Lung (tissue), 11 donors: ENCODE measurements at regions not wholly inside any gene's neighbourhood (a gene's known extent, or its start where the extent isn't known, plus 50 kb on each side); places are given as distances from the start of the nearest gene placed in this dataset.

Experiments used
- ATAC-seq: fragments of 200-7000 bp; cut with Tn5 transposase; one replicate; pipeline ENCODE4 v1.9.1; 2020; ENCODE audit warnings: moderate number of reproducible peaks; ENCODE audit not compliant: insufficient read depth, low FRiP score
- DNase-seq, 3 donors: peaks; one replicate each; pipeline ENCODE4 v3.0.0-alpha.2; 2013 to 2017
- H3K27ac ChIP-seq, 2 donors: one replicate each; pipeline ENCODE4 v1.5.1; 2013; ENCODE audit warnings: mild to moderate bottlenecking in 2 of 2, moderate library complexity in 2 of 2, control low read depth in 1 of 2, inconsistent platforms in 1 of 2, low read depth in 1 of 2, low read length in 1 of 2
- H3K27me3 ChIP-seq, 3 donors: one replicate each; pipeline ENCODE4 v1.5.1; 2013; ENCODE audit warnings: low read length in 2 of 3; ENCODE audit not compliant: control insufficient read depth in 3 of 3, insufficient read depth in 3 of 3
- H3K36me3 ChIP-seq, 4 donors: one replicate each; pipeline ENCODE4 v1.5.1; 2013; ENCODE audit warnings: low read length in 4 of 4, mild to moderate bottlenecking in 1 of 4, moderate library complexity in 1 of 4; ENCODE audit not compliant: control insufficient read depth in 4 of 4, insufficient read depth in 4 of 4
- H3K4me1 ChIP-seq, 5 donors: one replicate each; pipeline ENCODE4 v1.5.1; 2013; ENCODE audit warnings: low read length in 5 of 5, mild to moderate bottlenecking in 2 of 5, moderate library complexity in 1 of 5; ENCODE audit not compliant: control insufficient read depth in 5 of 5, insufficient read depth in 5 of 5
- H3K4me3 ChIP-seq: one replicate; pipeline ENCODE4 v1.5.1; 2013; ENCODE audit warnings: mild to moderate bottlenecking, control low read depth, moderate library complexity
- H3K9ac ChIP-seq, 2 donors: one replicate each; pipeline ENCODE4 v1.5.1; 2013; ENCODE audit warnings: low read length in 2 of 2, control low read depth in 1 of 2; ENCODE audit not compliant: insufficient read depth in 1 of 2
- H3K9me3 ChIP-seq, 4 donors: one replicate each; pipeline ENCODE4 v1.5.1; 2013; ENCODE audit warnings: low read length in 3 of 4, mild to moderate bottlenecking in 1 of 4, moderate library complexity in 1 of 4; ENCODE audit not compliant: control insufficient read depth in 4 of 4, insufficient read depth in 3 of 4
- WGBS, 2 donors: extraction: QIAGEN DNeasy Blood & Tissue Kit; methylation state at CpG; one replicate each; pipeline ENCODE4 v1.1.7; 2013; 5-methylcytosine and 5-hydroxymethylcytosine counted together
- TF ChIP-seq, protein P1 (sequence below): IDR thresholded peaks from 2 replicates; pipeline ENCODE4 v1.5.1; 2012; ENCODE audit warnings: mild to moderate bottlenecking; ENCODE audit errors: control extremely low read depth, extremely low read depth
- donor health status: control.
- donor health status: control.
- donor health status: Bipolar disorder and iron deficiency.
- donor health status: healthy.
- donor health status: DM: yes; HTN: yes; CAD: no.

DNA sequence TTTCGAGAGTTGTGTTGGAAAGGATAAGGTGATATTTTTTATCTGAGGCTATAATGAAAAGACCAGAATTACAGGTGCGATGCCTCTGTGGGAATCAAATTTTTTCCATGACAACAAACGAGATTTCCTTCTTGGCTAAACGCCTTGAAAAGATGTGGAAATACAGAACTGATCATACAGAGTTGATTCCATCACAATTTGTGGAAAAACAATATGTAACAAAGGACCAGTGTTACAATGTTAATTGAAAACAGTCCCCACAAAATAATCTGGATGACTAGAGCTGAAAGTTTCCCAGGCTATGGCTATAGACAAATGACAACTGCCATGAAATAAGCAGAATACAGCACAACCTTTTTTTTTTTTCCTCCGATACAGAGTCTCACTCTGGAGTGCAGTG, 628.9 kb downstream of the DIAPH3 start:
- 73 to 78% methylated on average over 5 of the region's 5 CpGs for WGBS, 2 donors

GRCh38 chr13:59537500-59537899, 626.2 kb downstream of the DIAPH3 start:
- peaks cover 0 to 4% (median 0%) of the 10 kb centered on the region in 5 donors for H3K4me1 ChIP-seq
- no peak overlapping the region for H3K27ac ChIP-seq
- H3K9me3 ChIP-seq, result no peaks in the 10 kb centered on the region
- H3K27me3 ChIP-seq, result no peaks in the 10 kb centered on the region
- 95 to 98% methylated on average over 3 of the region's 3 CpGs for WGBS, 2 donors
- DNase-seq (no peak), ATAC-seq (no peak)
- H3K9ac ChIP-seq, result no peak overlapping the region
- H3K4me3 ChIP-seq, result no peak overlapping the region
- H3K36me3 ChIP-seq, result no peaks in the 10 kb centered on the region
- TF ChIP-seq, protein P1, sequence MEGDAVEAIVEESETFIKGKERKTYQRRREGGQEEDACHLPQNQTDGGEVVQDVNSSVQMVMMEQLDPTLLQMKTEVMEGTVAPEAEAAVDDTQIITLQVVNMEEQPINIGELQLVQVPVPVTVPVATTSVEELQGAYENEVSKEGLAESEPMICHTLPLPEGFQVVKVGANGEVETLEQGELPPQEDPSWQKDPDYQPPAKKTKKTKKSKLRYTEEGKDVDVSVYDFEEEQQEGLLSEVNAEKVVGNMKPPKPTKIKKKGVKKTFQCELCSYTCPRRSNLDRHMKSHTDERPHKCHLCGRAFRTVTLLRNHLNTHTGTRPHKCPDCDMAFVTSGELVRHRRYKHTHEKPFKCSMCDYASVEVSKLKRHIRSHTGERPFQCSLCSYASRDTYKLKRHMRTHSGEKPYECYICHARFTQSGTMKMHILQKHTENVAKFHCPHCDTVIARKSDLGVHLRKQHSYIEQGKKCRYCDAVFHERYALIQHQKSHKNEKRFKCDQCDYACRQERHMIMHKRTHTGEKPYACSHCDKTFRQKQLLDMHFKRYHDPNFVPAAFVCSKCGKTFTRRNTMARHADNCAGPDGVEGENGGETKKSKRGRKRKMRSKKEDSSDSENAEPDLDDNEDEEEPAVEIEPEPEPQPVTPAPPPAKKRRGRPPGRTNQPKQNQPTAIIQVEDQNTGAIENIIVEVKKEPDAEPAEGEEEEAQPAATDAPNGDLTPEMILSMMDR, result no peak

More for the DNA sequence above, 628.9 kb downstream of the DIAPH3 start:
- H3K36me3 ChIP-seq, result no peaks in the 10 kb centered on the region
- H3K4me3 ChIP-seq, result no peak overlapping the region
- no peak overlapping the region for H3K9ac ChIP-seq
- no peak overlapping the region for H3K27ac ChIP-seq
- H3K27me3 ChIP-seq, result no peaks in the 10 kb centered on the region
- H3K9me3 ChIP-seq, result no peaks in the 10 kb centered on the region
- peaks cover 0 to 14% (median 2%) of the 10 kb centered on the region in 5 donors for H3K4me1 ChIP-seq
- TF ChIP-seq, protein P1, result no peak
- ATAC-seq (no peak), DNase-seq (no peak)

- 53 to 55% methylated on average over 3 of the region's 3 CpGs for WGBS, 2 donors
- H3K36me3 ChIP-seq, result no peaks in the 10 kb centered on the region
Measured at GRCh38 chr13:59538512-59538911, 625.2 kb downstream of the DIAPH3 start.

GRCh38 chr13:59542303-59542702, 621.4 kb downstream of the DIAPH3 start:
- TF ChIP-seq, protein P1, result no peak
- ATAC-seq, result no peak
- no peaks in the 10 kb centered on the region for H3K36me3 ChIP-seq
- H3K4me1 ChIP-seq, result no peaks in the 10 kb centered on the region
- no peak for DNase-seq
- H3K9me3 ChIP-seq, result no peaks in the 10 kb centered on the region
- no peaks in the 10 kb centered on the region for H3K27me3 ChIP-seq
- no peak overlapping the region for H3K27ac ChIP-seq
- H3K4me3 ChIP-seq, result no peak overlapping the region
- H3K9ac ChIP-seq, result no peak overlapping the region

More at GRCh38 chr13:59538512-59538911, 625.2 kb downstream of the DIAPH3 start:
- Histone ChIP-seq H3K27me3 (no peaks in the 10 kb centered on the region), H3K4me1 (peaks cover 0 to 2% (median 0%) of the 10 kb centered on the region in 5 donors), H3K4me3 (no peak overlapping the region), H3K9me3 (no peaks in the 10 kb centered on the region), H3K27ac (no peak overlapping the region), H3K9ac (no peak overlapping the region)
- TF ChIP-seq, protein P1, result no peak
- no peak for ATAC-seq
- DNase-seq, result no peak
